Activated CD8-positive, alpha-beta T cell treated with anti-CD3 and anti-CD28 coated beads for 36 hours (primary cell): ENCODE measurements at regions not wholly inside any gene's neighbourhood (a gene's known extent, or its start where the extent isn't known, plus 50 kb on each side); places are given as distances from the start of the nearest gene placed in this dataset.
A peak's percentile ranks its signal among the peaks of the same experiment; 100 is the strongest.
"Not testable (repeated sequence)": the region's sequence is repeated elsewhere in the genome, so short reads cannot be mapped to it uniquely, and the experiment has no call there.

Experiments used
- ATAC-seq: fragments of 200-7000 bp; cut with Tn5 transposase; one replicate; pipeline ENCODE4 v1.10.0; 2021; ENCODE audit warnings: mild to moderate bottlenecking, moderate library complexity
- CTCF ChIA-PET: fragments of 350-600 bp; sonication (Branson Sonifier 250); formaldehyde crosslinking; loops from one replicate; lab custom pipeline; 2021; ENCODE audit warnings: antibody characterized with exemption; lab: Charles Lee
- POLR2A ChIA-PET: fragments of 350-600 bp; sonication (Branson Sonifier 250); formaldehyde crosslinking; loops from one replicate; lab custom pipeline; 2021; ENCODE audit warnings: antibody characterized with exemption; lab: Charles Lee
- DNase-seq: peaks from one replicate; pipeline ENCODE4 v3.0.0-alpha.2; 2020
- H3K27ac Mint-ChIP-seq: one replicate; pipeline ENCODE4 v1.8.0; 2021; ENCODE audit warnings: mild to moderate bottlenecking, mixed read lengths
- H3K27me3 Mint-ChIP-seq: one replicate; pipeline ENCODE4 v1.8.0; 2021; ENCODE audit warnings: mixed read lengths
- H3K36me3 Mint-ChIP-seq: one replicate; pipeline ENCODE4 v1.8.0; 2021; ENCODE audit warnings: low read depth, mixed read lengths
- H3K4me1 Mint-ChIP-seq: one replicate; pipeline ENCODE4 v1.8.0; 2021; ENCODE audit warnings: low read depth, mixed read lengths
- H3K4me3 Mint-ChIP-seq: one replicate; pipeline ENCODE4 v1.8.0; 2021; ENCODE audit warnings: mild to moderate bottlenecking, moderate library complexity, mixed read lengths
- H3K9me3 Mint-ChIP-seq: one replicate; pipeline ENCODE4 v1.8.0; 2021; ENCODE audit warnings: mixed read lengths
- intact Hi-C: fragments of 100-400 bp; cut with micrococcal nuclease; formaldehyde crosslinking; loops from one replicate; pipeline ENCODE4 v1.10.0; 2022
- TF ChIP-seq, protein P1 (sequence below): fragments of 200-600 bp; IDR thresholded peaks from one replicate; pipeline ENCODE4 v1.8.0; 2022; ENCODE audit warnings: antibody characterized with exemption, mild to moderate bottlenecking

DNA sequence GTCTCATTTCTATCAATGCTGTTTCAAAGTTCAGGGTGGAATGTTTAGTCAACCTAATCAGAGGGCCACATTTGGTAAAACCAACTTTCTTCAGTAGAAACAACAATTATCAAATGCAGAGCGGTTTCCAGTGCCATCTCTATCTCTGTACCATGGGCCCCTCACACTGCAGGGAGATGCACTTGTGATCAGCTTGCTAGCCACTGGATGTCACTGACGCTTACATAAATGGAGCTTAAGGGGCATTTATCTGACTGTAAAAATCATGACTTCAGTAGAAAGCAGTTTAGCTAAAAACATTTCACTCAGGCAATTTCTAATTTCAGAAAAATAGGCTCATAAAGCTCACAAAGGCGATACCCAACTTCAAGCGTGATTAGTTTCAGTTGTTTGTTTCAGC, 678.0 kb downstream of the ZEB2 start:
- peaks cover 6% of the 10 kb centered on the region for H3K4me1 Mint-ChIP-seq
- H3K9me3 Mint-ChIP-seq: no peaks in the 10 kb centered on the region
- intact Hi-C loops: no loop called here
- no peaks in the 10 kb centered on the region for H3K36me3 Mint-ChIP-seq
- DNase-seq (peak; percentile 3), ATAC-seq (no peak)
- no peak overlapping the region for H3K27ac Mint-ChIP-seq
- no peak overlapping the region for H3K4me3 Mint-ChIP-seq
- ChIA-PET POLR2A (no interaction called here), CTCF (no interaction called here)
- TF ChIP-seq, protein P1, sequence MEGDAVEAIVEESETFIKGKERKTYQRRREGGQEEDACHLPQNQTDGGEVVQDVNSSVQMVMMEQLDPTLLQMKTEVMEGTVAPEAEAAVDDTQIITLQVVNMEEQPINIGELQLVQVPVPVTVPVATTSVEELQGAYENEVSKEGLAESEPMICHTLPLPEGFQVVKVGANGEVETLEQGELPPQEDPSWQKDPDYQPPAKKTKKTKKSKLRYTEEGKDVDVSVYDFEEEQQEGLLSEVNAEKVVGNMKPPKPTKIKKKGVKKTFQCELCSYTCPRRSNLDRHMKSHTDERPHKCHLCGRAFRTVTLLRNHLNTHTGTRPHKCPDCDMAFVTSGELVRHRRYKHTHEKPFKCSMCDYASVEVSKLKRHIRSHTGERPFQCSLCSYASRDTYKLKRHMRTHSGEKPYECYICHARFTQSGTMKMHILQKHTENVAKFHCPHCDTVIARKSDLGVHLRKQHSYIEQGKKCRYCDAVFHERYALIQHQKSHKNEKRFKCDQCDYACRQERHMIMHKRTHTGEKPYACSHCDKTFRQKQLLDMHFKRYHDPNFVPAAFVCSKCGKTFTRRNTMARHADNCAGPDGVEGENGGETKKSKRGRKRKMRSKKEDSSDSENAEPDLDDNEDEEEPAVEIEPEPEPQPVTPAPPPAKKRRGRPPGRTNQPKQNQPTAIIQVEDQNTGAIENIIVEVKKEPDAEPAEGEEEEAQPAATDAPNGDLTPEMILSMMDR: no peak
- peaks cover 4% of the 10 kb centered on the region for H3K27me3 Mint-ChIP-seq

DNA sequence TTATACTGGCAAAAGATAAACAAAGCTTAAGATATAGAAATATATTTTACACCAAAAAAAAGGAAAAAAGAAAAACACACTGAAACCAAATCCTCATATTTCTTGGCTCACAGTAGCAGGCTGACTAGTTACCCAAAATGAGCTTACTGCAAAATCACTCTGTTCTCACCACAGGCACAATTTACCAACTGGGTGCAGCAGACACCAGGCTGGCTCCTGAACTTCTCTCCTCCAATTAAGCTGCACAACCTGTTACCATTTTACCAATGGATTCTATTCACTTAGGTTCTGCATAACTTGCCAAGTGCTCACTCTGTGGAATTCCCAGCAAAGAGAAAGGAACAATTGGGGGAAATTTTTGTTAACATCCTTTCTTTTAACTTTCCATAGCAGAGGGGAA, 679.3 kb downstream of the ZEB2 start:
- no peak for ATAC-seq
- TF ChIP-seq, protein P1: no peak
- ChIA-PET CTCF (interaction anchor here (0.6 kb wide), 1 partner anchor 125 kb away, joined by 3 read pairs; no protein-coding TSS in a partner anchor), POLR2A (interaction anchor here (0.6 to 1.0 kb wide), 2 partner anchors 27 to 138 kb away, joined by 3 read pairs; no protein-coding TSS in a partner anchor)
- no peak overlapping the region for H3K27ac Mint-ChIP-seq
- no peak for DNase-seq
- peaks cover 5% of the 10 kb centered on the region for H3K4me1 Mint-ChIP-seq
- intact Hi-C loops: no loop called here
- H3K4me3 Mint-ChIP-seq: no peak overlapping the region
- H3K27me3 Mint-ChIP-seq: peaks cover 3% of the 10 kb centered on the region
- no peaks in the 10 kb centered on the region for H3K36me3 Mint-ChIP-seq
- no peaks in the 10 kb centered on the region for H3K9me3 Mint-ChIP-seq

DNA sequence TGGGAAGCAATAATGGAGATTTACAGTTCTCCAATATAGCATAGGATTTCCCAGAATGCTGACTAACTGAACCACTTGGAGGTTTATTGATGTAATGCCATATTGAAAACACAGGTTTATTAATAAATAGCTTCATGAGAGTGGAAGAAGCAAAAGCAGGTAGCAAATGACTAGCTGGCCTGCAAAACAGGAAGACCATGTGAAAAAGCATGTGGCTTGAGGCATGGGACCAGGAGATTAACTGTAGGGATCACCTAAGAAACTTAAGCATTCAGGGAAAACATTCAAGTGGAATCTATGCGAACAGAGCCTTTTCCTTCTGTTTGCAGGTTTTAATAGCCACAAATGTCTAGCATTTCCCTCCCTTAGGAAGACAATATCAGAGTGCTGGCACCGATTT, 679.7 kb downstream of the ZEB2 start:
- Mint-ChIP-seq H3K27ac (no peak overlapping the region), H3K4me3 (no peak overlapping the region), H3K4me1 (peaks cover 2% of the 10 kb centered on the region), H3K27me3 (peaks cover 2% of the 10 kb centered on the region), H3K9me3 (no peaks in the 10 kb centered on the region), H3K36me3 (no peaks in the 10 kb centered on the region)
- CTCF ChIA-PET: interaction anchor here (0.6 kb wide), 1 partner anchor 125 kb away, joined by 3 read pairs; no protein-coding TSS in a partner anchor
- intact Hi-C loops: no loop called here
- ATAC-seq (no peak), DNase-seq (no peak)
- TF ChIP-seq, protein P1: no peak
- POLR2A ChIA-PET: interaction anchor here (0.6 to 1.0 kb wide), 2 partner anchors 27 to 138 kb away, joined by 3 read pairs; no protein-coding TSS in a partner anchor

DNA sequence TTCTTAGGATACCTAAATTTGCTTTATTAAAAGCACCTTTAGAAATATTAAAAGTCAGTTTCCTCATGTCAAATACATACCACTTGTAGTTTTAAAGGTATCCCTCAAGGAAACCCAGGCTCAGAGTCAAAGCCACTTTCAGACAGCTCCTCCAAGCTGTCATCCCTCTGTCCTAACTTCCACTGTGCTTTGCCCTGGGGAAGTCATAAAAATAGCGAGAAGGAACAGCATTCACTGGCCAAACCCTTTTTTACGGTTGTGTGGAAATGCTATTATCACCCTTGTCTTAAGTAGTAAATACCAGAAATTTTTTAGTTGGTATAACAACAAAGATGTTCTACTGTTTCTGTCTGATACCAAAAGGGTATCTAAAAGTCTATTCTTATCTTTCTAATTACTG, 680.5 kb downstream of the ZEB2 start:
- intact Hi-C loops: no loop called here
- DNase-seq (no peak), ATAC-seq (no peak)
- POLR2A ChIA-PET: no interaction called here
- H3K27me3 Mint-ChIP-seq: peaks cover 2% of the 10 kb centered on the region
- H3K36me3 Mint-ChIP-seq: no peaks in the 10 kb centered on the region
- no peak overlapping the region for H3K4me3 Mint-ChIP-seq
- CTCF ChIA-PET: no interaction called here
- no peaks in the 10 kb centered on the region for H3K9me3 Mint-ChIP-seq
- no peak overlapping the region for H3K27ac Mint-ChIP-seq
- TF ChIP-seq, protein P1: no peak
- H3K4me1 Mint-ChIP-seq: no peaks in the 10 kb centered on the region

DNA sequence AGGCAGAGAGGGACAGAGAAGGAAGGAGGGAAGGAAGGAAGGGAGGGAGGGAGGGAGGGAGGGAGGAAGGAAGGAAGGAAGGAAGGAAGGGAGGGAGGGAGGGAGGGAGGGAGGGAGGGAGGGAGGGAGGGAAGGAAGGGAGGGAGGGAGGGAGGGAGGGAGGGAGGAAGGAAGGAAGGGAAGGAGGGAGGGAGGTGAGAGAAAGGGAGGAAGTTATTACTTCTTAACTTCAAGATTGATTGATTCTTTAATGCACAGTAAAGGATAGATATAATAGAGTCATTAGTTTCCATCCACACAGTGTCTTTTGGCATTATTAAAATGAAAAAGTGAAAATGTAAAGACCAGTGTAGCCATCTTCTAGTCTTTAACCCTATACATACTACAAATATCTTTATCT, 682.9 kb downstream of the ZEB2 start:
- intact Hi-C loops, H3K36me3 Mint-ChIP-seq, ATAC-seq, POLR2A ChIA-PET, H3K9me3 Mint-ChIP-seq, CTCF ChIA-PET, H3K27ac Mint-ChIP-seq, DNase-seq, H3K27me3 Mint-ChIP-seq, H3K4me1 Mint-ChIP-seq, H3K4me3 Mint-ChIP-seq: not testable (repeated sequence)
